GM21529 (cell line): ENCODE measurements at regions not wholly inside any gene's neighbourhood (a gene's known extent, or its start where the extent isn't known, plus 50 kb on each side); places are given as distances from the start of the nearest gene placed in this dataset.

Source experiments
- ATAC-seq: cut with Tn5 transposase; IDR thresholded peaks from one replicate; pipeline ENCODE4 v1.9.1; 2021; ENCODE audit not compliant: unreplicated experiment

GRCh38 chr3:29227307-29227706, 53.6 kb upstream of the RBMS3 start:
- no peak for ATAC-seq
